HCT116 (cell line): ENCODE measurements at regions not wholly inside any gene's neighbourhood (a gene's known extent, or its start where the extent isn't known, plus 50 kb on each side); places are given as distances from the start of the nearest gene placed in this dataset.

Experiments used
- ATAC-seq: fragments of 200-7000 bp; cut with Tn5 transposase; 2 replicates; pipeline ENCODE4 v1.9.1; 2020; ENCODE audit warnings: mild to moderate bottlenecking, moderate library complexity
- BruUV-seq: library from RNA; stranded (reverse); fragments of 400-500 nt; replicated peaks from 2 replicates; lab custom pipeline; 2021; lab: Mats Ljungman, UMichigan
- CTCF ChIA-PET: fragments of 300-600 bp; sonication (Branson Sonifier 250); formaldehyde crosslinking; loops from one replicate; lab custom pipeline; 2021; ENCODE audit warnings: antibody characterized with exemption; lab: Charles Lee
- POLR2A ChIA-PET: fragments of 300-600, 350-600 bp; sonication (Branson Sonifier 250); formaldehyde crosslinking; loops from one replicate; lab custom pipeline; 2021; ENCODE audit warnings: antibody characterized with exemption; lab: Charles Lee
- RAD21 ChIA-PET, 2 experiments: fragments of 300-600 bp; sonication (Branson Sonifier 250); formaldehyde crosslinking; loops; one replicate each; lab custom pipeline; 2023; ENCODE audit warnings: low total read pairs in 2 of 2; ENCODE audit not compliant: uncharacterized antibody in 2 of 2, unreplicated experiment in 2 of 2, low non-redundant PET in 1 of 2; lab: Charles Lee
- DNase-seq: peaks from one replicate; pipeline ENCODE4 v3.0.0-alpha.2; 2010; ENCODE audit warnings: low read depth, low spot score
- H2AFZ ChIP-seq: fragments of 200-600 bp; shearing (Covaris generic), sonication (generic); 2 replicates; pipeline ENCODE4 v1.6.1; 2017; ENCODE audit warnings: low read depth, mixed run types, mixed read lengths, antibody characterized with exemption, low read length; ENCODE audit not compliant: poor library complexity, severe bottlenecking
- H3K27ac ChIP-seq: 2 replicates; pipeline ENCODE4 v1.5.1; 2012; ENCODE audit warnings: low read depth, low read length
- H3K27me3 ChIP-seq: fragments of 200-600 bp; sonication (generic); 2 replicates; pipeline ENCODE4 v1.6.1; 2016; ENCODE audit warnings: mixed run types, low read length, mixed read lengths; ENCODE audit not compliant: insufficient read depth
- H3K36me3 ChIP-seq, 2 experiments: fragments of 200-500 bp in 1 of 2; fragments of 200-600 bp in 1 of 2; sonication (Bioruptor generic) in 1 of 2; sonication (generic) in 1 of 2; 2 replicates each; pipeline versions ENCODE4 v1.5.1 to v1.6.1; 2014 to 2016; ENCODE audit warnings: low read length in 2 of 2, inconsistent platforms in 1 of 2, mixed read lengths in 1 of 2, mixed run types in 1 of 2; ENCODE audit not compliant: insufficient read depth in 2 of 2, control insufficient read depth in 1 of 2
- H3K4me1 ChIP-seq, 2 experiments: fragments of 200-600 bp in 1 of 2; sonication (generic) in 1 of 2; 2 replicates each; pipeline versions ENCODE4 v1.5.1 to v1.6.1; 2012 to 2017; ENCODE audit warnings: low read length in 2 of 2, inconsistent platforms in 1 of 2, mild to moderate bottlenecking in 1 of 2, mixed read lengths in 1 of 2, mixed run types in 1 of 2, moderate library complexity in 1 of 2; ENCODE audit not compliant: insufficient read depth in 2 of 2, control insufficient read depth in 1 of 2
- H3K4me2 ChIP-seq: fragments of 200-600 bp; sonication (generic); 2 replicates; pipeline ENCODE4 v1.6.1; 2017; ENCODE audit warnings: mixed run types, low read length, mixed read lengths
- H3K4me3 ChIP-seq, 2 experiments: fragments of 200-600 bp in 1 of 2; sonication (generic) in 1 of 2; replicated peaks in 1 of 2; 2 replicates each; pipeline ENCODE4 v1.5.1; 2011 to 2016; ENCODE audit warnings: low read length in 2 of 2, control low read depth in 1 of 2, low read depth in 1 of 2, mild to moderate bottlenecking in 1 of 2, mixed read lengths in 1 of 2, mixed run types in 1 of 2
- H3K79me2 ChIP-seq: fragments of 200-600 bp; sonication (generic); 2 replicates; pipeline ENCODE4 v1.6.1; 2017; ENCODE audit warnings: mild to moderate bottlenecking, mixed run types, low read length, moderate library complexity, mixed read lengths; ENCODE audit not compliant: insufficient read depth
- H3K9ac ChIP-seq: fragments of 200-600 bp; sonication (generic); 2 replicates; pipeline ENCODE4 v1.6.1; 2016; ENCODE audit warnings: low read length, mixed read lengths
- H3K9me2 ChIP-seq: fragments of 200-600 bp; sonication (generic), shearing (Covaris generic); 2 replicates; pipeline ENCODE4 v1.6.1; 2017; ENCODE audit warnings: mixed run types, mild to moderate bottlenecking, moderate library complexity; ENCODE audit not compliant: insufficient read depth
- H3K9me3 ChIP-seq, 2 experiments: fragments of 200-500 bp in 1 of 2; fragments of 200-600 bp in 1 of 2; sonication (Bioruptor generic) in 1 of 2; sonication (generic) in 1 of 2; 2 replicates each; pipeline ENCODE4 v1.6.1; 2014 to 2017; ENCODE audit warnings: low read length in 2 of 2, mixed read lengths in 2 of 2, inconsistent platforms in 1 of 2, low read depth in 1 of 2, mild to moderate bottlenecking in 1 of 2, mixed run types in 1 of 2, moderate library complexity in 1 of 2; ENCODE audit not compliant: control insufficient read depth in 1 of 2, insufficient read depth in 1 of 2
- H4K20me1 ChIP-seq: fragments of 200-600 bp; sonication (generic), shearing (Covaris generic); 2 replicates; pipeline ENCODE4 v1.6.1; 2017; ENCODE audit warnings: mixed run types, mild to moderate bottlenecking, moderate library complexity; ENCODE audit not compliant: insufficient read depth
- CBX3 ChIP-seq: IDR thresholded peaks from 2 replicates; pipeline ENCODE4 v1.6.1; 2012; ENCODE audit warnings: low read depth
- EGR1 ChIP-seq: IDR thresholded peaks from 2 replicates; pipeline ENCODE4 v1.6.1; 2012; ENCODE audit warnings: low read depth
- EZH2 ChIP-seq: fragments of 200-600 bp; sonication (generic); IDR thresholded peaks from 2 replicates; pipeline ENCODE4 v1.6.1; 2017; ENCODE audit warnings: antibody characterized with exemption, mixed run types
- EZH2phosphoT487 ChIP-seq: fragments of 200-600 bp; IDR thresholded peaks from 2 replicates; pipeline ENCODE4 v1.6.1; 2018; ENCODE audit warnings: antibody characterized with exemption, borderline replicate concordance
- POLR2A ChIP-seq: IDR thresholded peaks from 2 replicates; pipeline ENCODE4 v1.7.0; 2011; ENCODE audit warnings: borderline replicate concordance; ENCODE audit not compliant: insufficient read depth, insufficient read length; ENCODE audit errors: extremely low read depth
- POLR2AphosphoS5 ChIP-seq: IDR thresholded peaks from 2 replicates; pipeline ENCODE4 v1.6.1; 2011; ENCODE audit warnings: mild to moderate bottlenecking, low read depth, low read length, moderate library complexity
- SRF ChIP-seq: IDR thresholded peaks from 2 replicates; pipeline ENCODE4 v1.6.1; 2012; ENCODE audit warnings: low read depth
- YY1 ChIP-seq: IDR thresholded peaks from 2 replicates; pipeline ENCODE4 v1.6.1; 2011; ENCODE audit warnings: low read length, low read depth, moderate library complexity, mild to moderate bottlenecking; ENCODE audit not compliant: insufficient replicate concordance; ENCODE audit errors: extremely low read depth
- ZFX ChIP-seq: fragments of 450-650 bp; IDR thresholded peaks from 2 replicates; pipeline ENCODE4 v1.6.1; 2017
- intact Hi-C: fragments of 100-400 bp; cut with micrococcal nuclease; formaldehyde crosslinking; loops from 2 replicates; pipeline ENCODE4 v1.10.0; 2022
- TF ChIP-seq, protein P1 (sequence below): IDR thresholded peaks from 2 replicates; pipeline ENCODE4 v1.6.1; 2011; ENCODE audit warnings: mild to moderate bottlenecking, low read length, moderate library complexity; ENCODE audit not compliant: insufficient replicate concordance; ENCODE audit errors: extremely low read depth
- TF ChIP-seq, protein P2 (sequence below): IDR thresholded peaks from 2 replicates; pipeline ENCODE4 v1.6.1; 2012
- TF ChIP-seq, protein P3 (sequence below): IDR thresholded peaks from 2 replicates; pipeline ENCODE4 v1.6.1; 2012; ENCODE audit warnings: low read depth
- TF ChIP-seq, protein P4 (sequence below): IDR thresholded peaks from 2 replicates; pipeline ENCODE4 v1.6.1; 2012

DNA sequence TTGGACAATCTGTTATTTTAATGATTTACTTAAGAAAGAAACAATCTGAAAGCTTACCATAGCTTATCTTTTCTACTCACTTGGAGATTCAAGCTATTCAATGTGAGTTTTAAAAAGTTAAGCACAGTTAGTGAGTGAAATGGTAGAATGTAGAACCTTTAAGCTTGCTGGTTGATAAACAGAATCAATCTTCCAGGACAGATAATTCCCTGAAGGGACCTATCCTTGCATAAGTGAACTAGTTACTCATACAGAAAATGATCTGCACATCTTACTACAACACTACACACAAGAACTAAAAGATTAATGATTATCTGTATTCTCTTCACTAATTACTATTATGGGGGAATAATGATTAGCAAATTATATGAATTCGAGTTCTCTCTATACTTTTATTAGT is 165.6 kb downstream of the PALM2AKAP2 start (continued):
- TF ChIP-seq, protein P1, sequence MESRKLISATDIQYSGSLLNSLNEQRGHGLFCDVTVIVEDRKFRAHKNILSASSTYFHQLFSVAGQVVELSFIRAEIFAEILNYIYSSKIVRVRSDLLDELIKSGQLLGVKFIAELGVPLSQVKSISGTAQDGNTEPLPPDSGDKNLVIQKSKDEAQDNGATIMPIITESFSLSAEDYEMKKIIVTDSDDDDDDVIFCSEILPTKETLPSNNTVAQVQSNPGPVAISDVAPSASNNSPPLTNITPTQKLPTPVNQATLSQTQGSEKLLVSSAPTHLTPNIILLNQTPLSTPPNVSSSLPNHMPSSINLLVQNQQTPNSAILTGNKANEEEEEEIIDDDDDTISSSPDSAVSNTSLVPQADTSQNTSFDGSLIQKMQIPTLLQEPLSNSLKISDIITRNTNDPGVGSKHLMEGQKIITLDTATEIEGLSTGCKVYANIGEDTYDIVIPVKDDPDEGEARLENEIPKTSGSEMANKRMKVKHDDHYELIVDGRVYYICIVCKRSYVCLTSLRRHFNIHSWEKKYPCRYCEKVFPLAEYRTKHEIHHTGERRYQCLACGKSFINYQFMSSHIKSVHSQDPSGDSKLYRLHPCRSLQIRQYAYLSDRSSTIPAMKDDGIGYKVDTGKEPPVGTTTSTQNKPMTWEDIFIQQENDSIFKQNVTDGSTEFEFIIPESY = no peak
- TF ChIP-seq POLR2A (no peak), EGR1 (no peak), CBX3 (no peak), YY1 (no peak), POLR2AphosphoS5 (no peak), EZH2phosphoT487 (no peak), EZH2 (no peak)
- TF ChIP-seq, protein P2, sequence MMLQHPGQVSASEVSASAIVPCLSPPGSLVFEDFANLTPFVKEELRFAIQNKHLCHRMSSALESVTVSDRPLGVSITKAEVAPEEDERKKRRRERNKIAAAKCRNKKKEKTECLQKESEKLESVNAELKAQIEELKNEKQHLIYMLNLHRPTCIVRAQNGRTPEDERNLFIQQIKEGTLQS = no peak

DNA sequence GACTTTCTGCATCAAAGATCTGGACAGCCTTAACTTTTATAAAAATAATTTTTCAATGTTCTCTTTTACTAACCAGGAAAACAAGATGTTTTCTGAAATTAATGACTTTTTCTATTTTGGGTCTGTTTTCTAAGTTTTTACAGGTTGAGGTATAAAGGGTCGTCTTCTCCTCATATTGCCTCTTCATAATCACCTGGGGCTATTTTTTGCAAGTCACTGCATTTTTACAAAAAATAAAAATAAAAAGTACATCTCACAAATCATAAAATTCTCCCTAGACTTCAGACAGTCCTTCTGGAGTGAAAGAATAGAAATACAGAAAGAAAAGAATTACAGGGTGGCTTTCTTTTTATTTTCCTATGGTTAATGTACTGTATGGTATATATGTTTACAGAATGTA is 168.5 kb downstream of the PALM2AKAP2 start:
- ChIA-PET RAD21 (no interaction called here), CTCF (no interaction called here), POLR2A (no interaction called here)
- TF ChIP-seq, protein P2 = no peak
- TF ChIP-seq POLR2AphosphoS5 = no peak
- TF ChIP-seq, protein P3, sequence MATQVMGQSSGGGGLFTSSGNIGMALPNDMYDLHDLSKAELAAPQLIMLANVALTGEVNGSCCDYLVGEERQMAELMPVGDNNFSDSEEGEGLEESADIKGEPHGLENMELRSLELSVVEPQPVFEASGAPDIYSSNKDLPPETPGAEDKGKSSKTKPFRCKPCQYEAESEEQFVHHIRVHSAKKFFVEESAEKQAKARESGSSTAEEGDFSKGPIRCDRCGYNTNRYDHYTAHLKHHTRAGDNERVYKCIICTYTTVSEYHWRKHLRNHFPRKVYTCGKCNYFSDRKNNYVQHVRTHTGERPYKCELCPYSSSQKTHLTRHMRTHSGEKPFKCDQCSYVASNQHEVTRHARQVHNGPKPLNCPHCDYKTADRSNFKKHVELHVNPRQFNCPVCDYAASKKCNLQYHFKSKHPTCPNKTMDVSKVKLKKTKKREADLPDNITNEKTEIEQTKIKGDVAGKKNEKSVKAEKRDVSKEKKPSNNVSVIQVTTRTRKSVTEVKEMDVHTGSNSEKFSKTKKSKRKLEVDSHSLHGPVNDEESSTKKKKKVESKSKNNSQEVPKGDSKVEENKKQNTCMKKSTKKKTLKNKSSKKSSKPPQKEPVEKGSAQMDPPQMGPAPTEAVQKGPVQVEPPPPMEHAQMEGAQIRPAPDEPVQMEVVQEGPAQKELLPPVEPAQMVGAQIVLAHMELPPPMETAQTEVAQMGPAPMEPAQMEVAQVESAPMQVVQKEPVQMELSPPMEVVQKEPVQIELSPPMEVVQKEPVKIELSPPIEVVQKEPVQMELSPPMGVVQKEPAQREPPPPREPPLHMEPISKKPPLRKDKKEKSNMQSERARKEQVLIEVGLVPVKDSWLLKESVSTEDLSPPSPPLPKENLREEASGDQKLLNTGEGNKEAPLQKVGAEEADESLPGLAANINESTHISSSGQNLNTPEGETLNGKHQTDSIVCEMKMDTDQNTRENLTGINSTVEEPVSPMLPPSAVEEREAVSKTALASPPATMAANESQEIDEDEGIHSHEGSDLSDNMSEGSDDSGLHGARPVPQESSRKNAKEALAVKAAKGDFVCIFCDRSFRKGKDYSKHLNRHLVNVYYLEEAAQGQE = no peak
- TF ChIP-seq, protein P4, sequence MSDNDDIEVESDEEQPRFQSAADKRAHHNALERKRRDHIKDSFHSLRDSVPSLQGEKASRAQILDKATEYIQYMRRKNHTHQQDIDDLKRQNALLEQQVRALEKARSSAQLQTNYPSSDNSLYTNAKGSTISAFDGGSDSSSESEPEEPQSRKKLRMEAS = no peak
- no peak for TF ChIP-seq ZFX
- TF ChIP-seq SRF = no peak
- no peaks in the 10 kb centered on the region for H4K20me1 ChIP-seq
- H3K27ac ChIP-seq = no peak overlapping the region
- BruUV-seq = no TSS peak
- peaks cover 4% of the 10 kb centered on the region; the same call in 1 of the 2 replicates for H3K27me3 ChIP-seq
- no peak for ATAC-seq
- no peak overlapping the region for H2AFZ ChIP-seq
- no peaks in the 10 kb centered on the region; the same call in 1 of the 2 replicates for H3K9me2 ChIP-seq
- H3K9me3 ChIP-seq = no peaks in the 10 kb centered on the region
- no peaks in the 10 kb centered on the region for H3K79me2 ChIP-seq
- H3K36me3 ChIP-seq = no peaks in the 10 kb centered on the region
- H3K4me3 ChIP-seq = no peak overlapping the region
- no peak overlapping the region for H3K9ac ChIP-seq
- no peak overlapping the region for H3K4me2 ChIP-seq
- intact Hi-C loops = no loop called here
- no peaks in the 10 kb centered on the region for H3K4me1 ChIP-seq
- DNase-seq = no peak
